ENCODE measurements at regions not wholly inside any gene's neighbourhood (a gene's known extent, or its start where the extent isn't known, plus 50 kb on each side); places are given as distances from the start of the nearest gene placed in this dataset.

- TF ChIP-seq CTCF (IDR thresholded peaks at IDR 0.05; ENCODE audit: borderline replicate concordance, extremely low read depth, low read length, poor library complexity, severe bottlenecking) (no peak), EZH2 (IDR thresholded peaks at IDR 0.05; ENCODE audit: borderline replicate concordance, low read depth, low read length, severe bottlenecking) (no peak)
Measured at GRCh38 chr18:28712172-28712571, 535.2 kb upstream of the CDH2 start.
